ENCODE measurements at regions not wholly inside any gene's neighbourhood (a gene's known extent, or its start where the extent isn't known, plus 50 kb on each side); places are given as distances from the start of the nearest gene placed in this dataset.
A peak's percentile ranks its signal among the peaks of the same experiment; 100 is the strongest.

GRCh38 chr18:73365018-73365417 lies 497.2 kb upstream of the NETO1 start:
- ATAC-seq = no peak; the same call in 2 of the 3 replicates

GRCh38 chr18:73355121-73355520 lies 487.3 kb upstream of the NETO1 start:
- ATAC-seq = no peak
- no peak for TF ChIP-seq CREB5 (CRISPR knock-in tag; IDR thresholded peaks at IDR 0.05; ENCODE audit: low read depth)
- peak; percentile 30; the same call in 1 of the 2 replicates for TF ChIP-seq ISL1 (CRISPR knock-in tag; IDR thresholded peaks at IDR 0.05)
- TF ChIP-seq ZFP30 (CRISPR knock-in tag; IDR thresholded peaks at IDR 0.05) = no peak
- TF ChIP-seq ZNF70 (CRISPR knock-in tag; IDR thresholded peaks at IDR 0.05) = no peak
- no peak for TF ChIP-seq ZNF8 (CRISPR knock-in tag; IDR thresholded peaks at IDR 0.05)
- no peak for TF ChIP-seq GLIS3 (CRISPR knock-in tag; IDR thresholded peaks at IDR 0.05)
- no peak for TF ChIP-seq TCF4 (CRISPR knock-in tag; IDR thresholded peaks at IDR 0.05; ENCODE audit: borderline replicate concordance)

More at GRCh38 chr18:73365018-73365417, 497.2 kb upstream of the NETO1 start:
- no peak for TF ChIP-seq ZFP3 (CRISPR knock-in tag; IDR thresholded peaks at IDR 0.05)
- no peak for TF ChIP-seq ZNF565 (CRISPR knock-in tag; conservative IDR thresholded peaks at IDR 0.05; ENCODE audit: low read depth)
- TF ChIP-seq, protein P1, sequence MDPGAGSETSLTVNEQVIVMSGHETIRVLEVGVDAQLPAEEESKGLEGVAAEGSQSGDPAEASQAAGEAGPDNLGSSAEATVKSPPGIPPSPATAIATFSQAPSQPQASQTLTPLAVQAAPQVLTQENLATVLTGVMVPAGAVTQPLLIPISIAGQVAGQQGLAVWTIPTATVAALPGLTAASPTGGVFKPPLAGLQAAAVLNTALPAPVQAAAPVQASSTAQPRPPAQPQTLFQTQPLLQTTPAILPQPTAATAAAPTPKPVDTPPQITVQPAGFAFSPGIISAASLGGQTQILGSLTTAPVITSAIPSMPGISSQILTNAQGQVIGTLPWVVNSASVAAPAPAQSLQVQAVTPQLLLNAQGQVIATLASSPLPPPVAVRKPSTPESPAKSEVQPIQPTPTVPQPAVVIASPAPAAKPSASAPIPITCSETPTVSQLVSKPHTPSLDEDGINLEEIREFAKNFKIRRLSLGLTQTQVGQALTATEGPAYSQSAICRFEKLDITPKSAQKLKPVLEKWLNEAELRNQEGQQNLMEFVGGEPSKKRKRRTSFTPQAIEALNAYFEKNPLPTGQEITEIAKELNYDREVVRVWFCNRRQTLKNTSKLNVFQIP (CRISPR knock-in tag; IDR thresholded peaks at IDR 0.05; ENCODE audit: borderline replicate concordance, low read depth) = no peak
- TF ChIP-seq RARB (CRISPR knock-in tag; IDR thresholded peaks at IDR 0.05) = no peak
- TF ChIP-seq ZNF70 (CRISPR knock-in tag; IDR thresholded peaks at IDR 0.05) = no peak
- TF ChIP-seq ZNF8 (CRISPR knock-in tag; IDR thresholded peaks at IDR 0.05) = no peak

DNA sequence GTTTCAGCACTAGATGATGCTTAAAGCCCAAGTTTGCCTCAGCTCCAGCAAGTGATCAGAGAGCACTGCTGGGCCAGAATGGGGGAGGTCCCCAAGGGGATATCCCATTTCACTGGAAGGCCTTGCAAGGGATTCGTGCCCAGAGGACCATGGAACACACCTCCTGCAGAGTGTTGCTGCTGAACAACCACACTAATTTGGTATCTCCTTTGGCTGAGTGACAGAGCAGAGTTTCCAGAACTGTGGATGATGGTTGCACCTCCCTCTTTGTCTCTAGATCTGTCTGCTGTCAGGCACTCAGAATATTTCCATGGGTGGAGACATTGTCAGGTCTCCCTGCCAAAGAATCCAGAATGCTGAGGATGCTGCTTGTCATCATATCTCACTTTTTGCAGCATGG lies 484.8 kb upstream of the NETO1 start:
- 0 out of 3 replicates have a peak, but pooled peaks have one; percentile 24 for ATAC-seq
- TF ChIP-seq, protein P2, sequence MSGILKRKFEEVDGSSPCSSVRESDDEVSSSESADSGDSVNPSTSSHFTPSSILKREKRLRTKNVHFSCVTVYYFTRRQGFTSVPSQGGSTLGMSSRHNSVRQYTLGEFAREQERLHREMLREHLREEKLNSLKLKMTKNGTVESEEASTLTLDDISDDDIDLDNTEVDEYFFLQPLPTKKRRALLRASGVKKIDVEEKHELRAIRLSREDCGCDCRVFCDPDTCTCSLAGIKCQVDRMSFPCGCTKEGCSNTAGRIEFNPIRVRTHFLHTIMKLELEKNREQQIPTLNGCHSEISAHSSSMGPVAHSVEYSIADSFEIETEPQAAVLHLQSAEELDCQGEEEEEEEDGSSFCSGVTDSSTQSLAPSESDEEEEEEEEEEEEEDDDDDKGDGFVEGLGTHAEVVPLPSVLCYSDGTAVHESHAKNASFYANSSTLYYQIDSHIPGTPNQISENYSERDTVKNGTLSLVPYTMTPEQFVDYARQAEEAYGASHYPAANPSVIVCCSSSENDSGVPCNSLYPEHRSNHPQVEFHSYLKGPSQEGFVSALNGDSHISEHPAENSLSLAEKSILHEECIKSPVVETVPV (CRISPR knock-in tag; IDR thresholded peaks at IDR 0.05) = no peak
- TF ChIP-seq CREB5 (CRISPR knock-in tag; IDR thresholded peaks at IDR 0.05; ENCODE audit: low read depth) (no peak), BACH2 (CRISPR knock-in tag; IDR thresholded peaks at IDR 0.05; ENCODE audit: borderline replicate concordance) (no peak), GLIS3 (CRISPR knock-in tag; IDR thresholded peaks at IDR 0.05) (no peak), ZFP3 (CRISPR knock-in tag; IDR thresholded peaks at IDR 0.05) (no peak), RARB (CRISPR knock-in tag; IDR thresholded peaks at IDR 0.05) (no peak)
- TF ChIP-seq, protein P3, sequence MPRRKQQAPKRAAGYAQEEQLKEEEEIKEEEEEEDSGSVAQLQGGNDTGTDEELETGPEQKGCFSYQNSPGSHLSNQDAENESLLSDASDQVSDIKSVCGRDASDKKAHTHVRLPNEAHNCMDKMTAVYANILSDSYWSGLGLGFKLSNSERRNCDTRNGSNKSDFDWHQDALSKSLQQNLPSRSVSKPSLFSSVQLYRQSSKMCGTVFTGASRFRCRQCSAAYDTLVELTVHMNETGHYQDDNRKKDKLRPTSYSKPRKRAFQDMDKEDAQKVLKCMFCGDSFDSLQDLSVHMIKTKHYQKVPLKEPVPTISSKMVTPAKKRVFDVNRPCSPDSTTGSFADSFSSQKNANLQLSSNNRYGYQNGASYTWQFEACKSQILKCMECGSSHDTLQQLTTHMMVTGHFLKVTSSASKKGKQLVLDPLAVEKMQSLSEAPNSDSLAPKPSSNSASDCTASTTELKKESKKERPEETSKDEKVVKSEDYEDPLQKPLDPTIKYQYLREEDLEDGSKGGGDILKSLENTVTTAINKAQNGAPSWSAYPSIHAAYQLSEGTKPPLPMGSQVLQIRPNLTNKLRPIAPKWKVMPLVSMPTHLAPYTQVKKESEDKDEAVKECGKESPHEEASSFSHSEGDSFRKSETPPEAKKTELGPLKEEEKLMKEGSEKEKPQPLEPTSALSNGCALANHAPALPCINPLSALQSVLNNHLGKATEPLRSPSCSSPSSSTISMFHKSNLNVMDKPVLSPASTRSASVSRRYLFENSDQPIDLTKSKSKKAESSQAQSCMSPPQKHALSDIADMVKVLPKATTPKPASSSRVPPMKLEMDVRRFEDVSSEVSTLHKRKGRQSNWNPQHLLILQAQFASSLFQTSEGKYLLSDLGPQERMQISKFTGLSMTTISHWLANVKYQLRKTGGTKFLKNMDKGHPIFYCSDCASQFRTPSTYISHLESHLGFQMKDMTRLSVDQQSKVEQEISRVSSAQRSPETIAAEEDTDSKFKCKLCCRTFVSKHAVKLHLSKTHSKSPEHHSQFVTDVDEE (CRISPR knock-in tag; IDR thresholded peaks at IDR 0.05) = no peak

DNA sequence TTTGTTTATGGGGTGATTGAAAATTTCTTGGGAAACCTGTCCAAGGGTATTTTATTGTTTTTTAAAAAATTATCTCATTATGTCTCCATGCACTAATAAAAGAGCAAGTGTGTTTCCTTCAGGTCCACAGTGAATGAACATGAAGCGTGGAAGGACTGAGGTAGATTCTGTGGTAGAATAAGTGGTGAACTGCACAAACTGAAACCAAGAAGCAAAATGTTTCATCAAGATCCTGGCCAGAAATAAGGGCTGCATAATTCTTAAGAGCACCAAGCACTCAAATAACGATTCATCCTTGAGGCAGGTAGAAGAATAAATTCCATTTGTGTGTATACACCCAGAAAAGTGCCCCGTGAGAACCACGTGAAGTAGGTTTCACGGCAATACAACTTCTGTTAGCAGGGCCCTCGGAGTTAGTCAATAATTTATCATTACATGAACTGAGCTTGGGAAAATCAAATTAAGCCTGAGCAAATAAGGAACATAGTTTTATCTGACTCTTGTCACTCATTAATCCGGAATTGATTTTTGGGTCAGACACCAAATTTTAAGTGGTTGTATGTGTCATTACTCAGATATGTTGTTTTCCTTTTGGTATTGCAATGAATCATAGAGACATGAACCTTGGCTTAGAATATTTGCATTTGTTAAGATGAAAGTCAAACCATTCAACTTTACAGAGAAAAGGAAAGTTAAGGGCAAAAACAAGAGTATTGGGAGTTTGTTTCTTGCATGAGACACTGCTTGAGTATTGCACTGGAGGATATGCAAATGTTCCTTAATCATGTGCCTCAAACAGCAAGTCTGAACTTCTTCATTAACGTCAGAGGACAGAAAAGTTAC lies 472.6 kb upstream of the NETO1 start:
- ATAC-seq = no peak
- TF ChIP-seq, protein P3 (CRISPR knock-in tag; IDR thresholded peaks at IDR 0.05) = no peak
- TF ChIP-seq GLIS3 (CRISPR knock-in tag; IDR thresholded peaks at IDR 0.05) = no peak
- TF ChIP-seq CSDC2 (CRISPR knock-in tag; IDR thresholded peaks at IDR 0.05) = no peak
- no peak for TF ChIP-seq ZFP30 (CRISPR knock-in tag; IDR thresholded peaks at IDR 0.05)
- no peak for TF ChIP-seq ARNTL (CRISPR knock-in tag; IDR thresholded peaks at IDR 0.05; ENCODE audit: borderline replicate concordance, low read depth)
- no peak for TF ChIP-seq ISL1 (CRISPR knock-in tag; IDR thresholded peaks at IDR 0.05)
- TF ChIP-seq, protein P1 (CRISPR knock-in tag; IDR thresholded peaks at IDR 0.05; ENCODE audit: borderline replicate concordance, low read depth) = no peak
- no peak for TF ChIP-seq PATZ1 (CRISPR knock-in tag; IDR thresholded peaks at IDR 0.05; ENCODE audit: borderline replicate concordance)
- no peak for TF ChIP-seq OSR1 (CRISPR knock-in tag; IDR thresholded peaks at IDR 0.05)
